ENCODE measurements at regions not wholly inside any gene's neighbourhood (a gene's known extent, or its start where the extent isn't known, plus 50 kb on each side); places are given as distances from the start of the nearest gene placed in this dataset.
"Not testable (repeated sequence)": the region's sequence is repeated elsewhere in the genome, so short reads cannot be mapped to it uniquely, and the experiment has no call there.

DNA sequence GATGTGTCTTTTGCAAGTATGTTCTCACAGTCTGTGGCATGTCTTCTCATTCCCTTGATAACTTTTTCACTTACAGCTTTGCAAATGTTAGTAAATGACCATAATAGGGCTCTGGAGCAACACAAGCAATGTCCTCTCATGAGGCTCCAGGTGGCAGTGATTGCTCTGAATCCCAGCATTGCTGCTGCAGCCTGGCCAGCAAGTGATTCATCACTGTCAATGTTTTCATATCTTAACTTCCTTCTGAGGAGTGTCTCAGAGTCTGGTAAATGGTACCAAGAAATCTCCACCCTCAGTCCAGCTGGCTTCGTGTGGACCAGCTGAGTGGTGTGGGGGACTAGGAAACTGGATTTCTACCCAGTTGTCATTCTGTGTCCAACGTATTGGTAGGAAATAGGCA lies 139.6 kb downstream of the MYLK4 start:
- H3K4me3 ChIP-seq (ENCODE audit: low read depth, low read length), result no peak overlapping the region
- DNase-seq (ENCODE audit: low read depth), result peak; percentile 68
- TF ChIP-seq, protein P1, sequence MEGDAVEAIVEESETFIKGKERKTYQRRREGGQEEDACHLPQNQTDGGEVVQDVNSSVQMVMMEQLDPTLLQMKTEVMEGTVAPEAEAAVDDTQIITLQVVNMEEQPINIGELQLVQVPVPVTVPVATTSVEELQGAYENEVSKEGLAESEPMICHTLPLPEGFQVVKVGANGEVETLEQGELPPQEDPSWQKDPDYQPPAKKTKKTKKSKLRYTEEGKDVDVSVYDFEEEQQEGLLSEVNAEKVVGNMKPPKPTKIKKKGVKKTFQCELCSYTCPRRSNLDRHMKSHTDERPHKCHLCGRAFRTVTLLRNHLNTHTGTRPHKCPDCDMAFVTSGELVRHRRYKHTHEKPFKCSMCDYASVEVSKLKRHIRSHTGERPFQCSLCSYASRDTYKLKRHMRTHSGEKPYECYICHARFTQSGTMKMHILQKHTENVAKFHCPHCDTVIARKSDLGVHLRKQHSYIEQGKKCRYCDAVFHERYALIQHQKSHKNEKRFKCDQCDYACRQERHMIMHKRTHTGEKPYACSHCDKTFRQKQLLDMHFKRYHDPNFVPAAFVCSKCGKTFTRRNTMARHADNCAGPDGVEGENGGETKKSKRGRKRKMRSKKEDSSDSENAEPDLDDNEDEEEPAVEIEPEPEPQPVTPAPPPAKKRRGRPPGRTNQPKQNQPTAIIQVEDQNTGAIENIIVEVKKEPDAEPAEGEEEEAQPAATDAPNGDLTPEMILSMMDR (IDR thresholded peaks at IDR 0.05; ENCODE audit: insufficient read depth, low read length), result no peak

DNA sequence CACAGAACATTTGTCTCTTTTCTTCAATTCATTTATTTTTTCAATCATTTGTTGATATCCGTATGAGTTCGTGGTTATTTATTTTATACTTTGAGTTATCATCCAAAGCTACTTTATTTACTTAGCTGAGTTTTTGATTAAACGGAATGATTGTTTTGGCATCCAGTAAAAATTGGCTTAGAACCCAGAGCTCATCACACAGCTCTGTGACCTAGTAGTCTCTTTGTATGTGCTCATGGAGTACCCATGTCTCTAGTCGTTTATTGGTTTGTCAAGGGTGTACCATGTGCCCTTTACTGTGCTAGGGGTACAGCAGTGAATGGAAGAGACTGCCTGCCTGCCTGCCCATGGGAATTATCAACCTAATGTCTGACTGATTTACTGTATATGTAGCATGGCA lies 142.2 kb downstream of the MYLK4 start:
- DNase-seq (ENCODE audit: low read depth), result no peak

DNA sequence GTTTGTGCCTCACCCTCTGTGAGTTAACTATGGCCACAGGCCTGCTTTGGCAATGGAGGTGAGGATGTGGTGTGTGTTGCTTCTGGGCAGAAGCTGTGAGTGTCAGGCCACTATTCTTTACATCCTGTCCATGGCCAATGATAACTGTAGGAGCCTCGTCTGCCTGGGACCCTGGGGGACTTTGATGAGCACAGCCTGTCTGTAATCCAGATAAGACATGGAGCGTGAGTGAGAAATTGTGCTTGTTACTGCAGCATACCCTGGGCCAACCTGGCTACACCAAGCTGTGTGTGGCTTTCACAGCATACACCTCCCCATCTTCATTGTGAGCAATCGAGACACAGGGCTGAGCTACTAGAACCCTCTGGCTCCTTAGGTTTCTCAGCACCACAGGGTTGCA lies 150.4 kb downstream of the MYLK4 start:
- no peak for DNase-seq (ENCODE audit: low read depth)
- H3K4me3 ChIP-seq (ENCODE audit: low read depth, low read length), result no peak overlapping the region
- TF ChIP-seq, protein P1 (IDR thresholded peaks at IDR 0.05; ENCODE audit: insufficient read depth, low read length), result no peak

More for the DNA sequence above, 142.2 kb downstream of the MYLK4 start:
- H3K4me3 ChIP-seq (ENCODE audit: low read depth, low read length), result no peak overlapping the region
- TF ChIP-seq, protein P1 (IDR thresholded peaks at IDR 0.05; ENCODE audit: insufficient read depth, low read length), result no peak

DNA sequence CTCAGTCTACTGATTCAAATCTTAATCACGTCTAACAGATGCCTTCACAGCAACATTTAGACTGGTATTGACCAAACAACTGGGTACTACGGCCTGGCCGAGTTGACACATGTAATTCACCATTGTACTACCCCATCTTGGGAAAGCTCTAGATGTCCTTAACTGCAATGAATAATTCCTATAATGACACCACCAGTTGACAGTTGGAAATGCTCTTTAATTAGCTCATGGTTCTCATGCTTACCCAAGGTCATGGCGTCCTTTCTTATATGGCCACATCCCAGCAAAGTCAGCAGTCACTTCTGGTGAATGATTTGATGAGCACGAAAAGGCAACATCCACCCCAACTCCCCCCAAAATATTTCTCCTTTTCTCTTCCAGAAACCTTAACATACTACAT lies 150.9 kb downstream of the MYLK4 start:
- TF ChIP-seq, protein P1 (IDR thresholded peaks at IDR 0.05; ENCODE audit: insufficient read depth, low read length), result no peak
- H3K4me3 ChIP-seq (ENCODE audit: low read depth, low read length), result no peak overlapping the region
- no peak for DNase-seq (ENCODE audit: low read depth)

DNA sequence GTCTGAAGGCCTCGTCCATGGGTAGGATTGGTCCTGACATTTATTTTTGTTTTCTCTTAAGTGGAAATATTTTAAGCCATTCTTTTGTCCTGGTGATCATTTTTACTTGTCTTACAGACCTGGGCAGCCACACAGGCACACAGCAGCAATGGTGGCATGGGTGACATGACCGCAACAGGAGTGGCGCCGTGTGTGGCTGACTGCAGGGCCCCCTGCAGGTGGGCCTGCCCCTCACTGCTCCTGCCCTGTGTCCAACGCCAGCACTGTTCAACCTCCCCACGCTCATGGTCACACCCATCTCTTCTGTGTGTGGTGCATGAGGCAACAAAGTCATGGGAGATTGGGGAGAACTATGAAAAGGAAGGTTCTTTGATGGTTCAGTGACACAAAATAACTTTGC lies 151.9 kb downstream of the MYLK4 start:
- TF ChIP-seq, protein P1 (IDR thresholded peaks at IDR 0.05; ENCODE audit: insufficient read depth, low read length), result no peak
- H3K4me3 ChIP-seq (ENCODE audit: low read depth, low read length), result no peak overlapping the region
- no peak for DNase-seq (ENCODE audit: low read depth)

DNA sequence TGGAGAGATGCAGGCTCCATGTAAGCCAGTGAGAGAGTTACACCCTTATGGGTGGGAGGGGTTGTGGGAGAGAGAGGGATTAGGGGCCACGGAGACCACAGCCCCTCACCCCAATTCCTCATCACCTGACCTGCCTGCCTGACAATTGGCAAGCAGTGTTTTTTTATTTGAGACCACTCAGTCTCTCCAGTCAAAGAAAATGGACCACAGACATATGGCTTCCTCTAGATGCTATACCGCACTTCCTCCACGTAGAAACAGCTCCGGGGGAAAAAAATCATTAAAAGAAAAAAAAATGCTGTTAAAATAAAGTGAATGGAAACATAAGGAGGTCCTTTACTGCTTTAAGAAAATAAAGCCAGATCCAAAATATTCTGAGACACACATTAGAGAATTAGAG lies 152.7 kb downstream of the MYLK4 start:
- TF ChIP-seq, protein P1 (IDR thresholded peaks at IDR 0.05; ENCODE audit: insufficient read depth, low read length), result no peak
- no peak for DNase-seq (ENCODE audit: low read depth)
- H3K4me3 ChIP-seq (ENCODE audit: low read depth, low read length), result no peak overlapping the region

DNA sequence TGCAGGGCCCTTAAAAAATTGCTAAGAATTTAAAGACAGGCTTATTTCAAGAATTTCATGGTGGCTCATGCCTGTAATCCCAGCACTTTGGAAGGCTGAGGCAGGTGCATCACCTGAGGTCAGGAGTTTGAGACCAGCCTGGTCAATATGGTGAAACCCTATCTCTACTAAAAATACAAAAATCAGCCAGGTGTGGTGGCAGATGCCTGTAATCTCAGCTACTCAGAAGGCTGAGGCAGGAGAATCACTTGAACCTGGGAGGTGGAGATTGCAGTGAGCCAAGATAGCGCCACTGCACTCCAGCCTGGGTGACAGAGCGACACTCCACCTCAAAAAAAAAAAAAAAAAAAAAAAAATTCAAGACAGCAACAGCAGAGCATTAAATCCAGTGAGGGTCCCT lies 153.3 kb downstream of the MYLK4 start:
- not testable (repeated sequence) for DNase-seq (ENCODE audit: low read depth); H3K4me3 ChIP-seq (ENCODE audit: low read depth, low read length)
